ENCODE measurements at regions not wholly inside any gene's neighbourhood (a gene's known extent, or its start where the extent isn't known, plus 50 kb on each side); places are given as distances from the start of the nearest gene placed in this dataset.

- peaks cover 0 to 12% (median 5%) of the 10 kb centered on the region in 4 donors for H3K4me1 ChIP-seq
- no peaks in the 10 kb centered on the region for H3K36me3 ChIP-seq
- no peak overlapping the region for H3K27ac ChIP-seq
- H3K9me3 ChIP-seq: no peaks in the 10 kb centered on the region
- peaks cover 0 to 6% (median 0%) of the 10 kb centered on the region in 3 donors for H3K27me3 ChIP-seq
- WGBS, 5 donors: 37 to 59% (median 50%) methylated on average over 8 of the region's 8 CpGs
- intact Hi-C loops (cut with DNase I; ENCODE audit: low total_unique reads): no loop called here
- TF ChIP-seq CTCF (IDR thresholded peaks at IDR 0.05) (no peak), EP300 (IDR thresholded peaks at IDR 0.05) (no peak), POLR2AphosphoS5 (IDR thresholded peaks at IDR 0.05) (no peak), POLR2A (IDR thresholded peaks at IDR 0.05) (no peak)
- DNase-seq: no peak
- H3K4me3 ChIP-seq: no peak overlapping the region
Measured at GRCh38 chr22:27150544-27150941, 493.2 kb downstream of the MIAT start.

DNA sequence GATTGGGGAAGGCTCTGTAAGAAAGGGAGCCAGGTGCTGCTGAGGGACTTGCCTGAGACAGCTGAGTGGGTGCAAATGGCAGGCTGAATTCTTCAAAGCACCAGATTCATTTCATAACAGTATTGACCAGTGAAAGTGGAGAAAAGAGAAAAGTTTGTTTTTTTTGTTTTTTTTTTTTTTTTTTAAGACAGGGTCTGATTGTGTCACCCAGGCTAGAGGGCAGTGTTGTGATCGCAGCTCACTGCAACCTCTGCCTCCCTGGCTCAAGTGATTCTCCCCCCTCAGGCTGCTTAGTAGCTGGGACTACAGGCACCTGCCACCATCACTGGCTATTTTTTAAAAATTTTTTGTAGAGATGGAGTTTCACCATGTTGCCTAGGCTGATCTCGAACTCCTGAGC is 494.0 kb downstream of the MIAT start:
- 45 to 64% (median 52%) methylated on average over 2 of the region's 2 CpGs for WGBS, 5 donors
- intact Hi-C loops (cut with DNase I; ENCODE audit: low total_unique reads): no loop called here

DNA sequence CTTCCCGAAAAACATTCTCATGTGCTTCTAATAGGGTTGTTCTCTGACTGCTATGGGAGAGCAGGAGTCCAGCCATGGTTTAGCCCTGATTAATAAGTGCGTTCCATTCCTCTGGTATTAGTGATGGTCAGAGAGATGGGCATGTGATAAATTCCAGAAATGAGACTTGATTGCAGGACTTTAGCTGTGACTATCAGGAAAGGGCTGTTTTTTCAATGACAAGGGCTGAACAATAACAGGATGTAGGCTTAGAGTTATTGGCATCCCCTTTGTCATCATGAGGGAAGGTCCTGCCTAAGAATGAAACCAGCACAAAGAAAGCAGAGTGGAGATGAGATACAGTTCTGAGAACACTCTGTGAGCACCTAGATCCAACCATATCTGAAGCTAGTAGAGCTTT is 494.6 kb downstream of the MIAT start:
- H3K4me1 ChIP-seq: peaks cover 0 to 12% (median 5%) of the 10 kb centered on the region in 4 donors
- H3K4me3 ChIP-seq: no peak overlapping the region
- H3K27ac ChIP-seq: no peak overlapping the region
- H3K9me3 ChIP-seq: no peaks in the 10 kb centered on the region
- no peak for DNase-seq
- H3K36me3 ChIP-seq: no peaks in the 10 kb centered on the region
- 79 to 91% (median 86%) methylated on average over 2 of the region's 2 CpGs for WGBS, 5 donors
- peaks cover 0 to 7% (median 0%) of the 10 kb centered on the region in 3 donors for H3K27me3 ChIP-seq
- TF ChIP-seq CTCF (IDR thresholded peaks at IDR 0.05) (no peak), POLR2A (IDR thresholded peaks at IDR 0.05) (no peak), POLR2AphosphoS5 (IDR thresholded peaks at IDR 0.05) (no peak), EP300 (IDR thresholded peaks at IDR 0.05) (no peak)
- intact Hi-C loops (cut with DNase I; ENCODE audit: low total_unique reads): no loop called here

More for the DNA sequence above, 494.0 kb downstream of the MIAT start:
- Histone ChIP-seq H3K4me3 (no peak overlapping the region), H3K27ac (no peak overlapping the region), H3K4me1 (peaks cover 0 to 12% (median 5%) of the 10 kb centered on the region in 4 donors), H3K27me3 (peaks cover 0 to 6% (median 0%) of the 10 kb centered on the region in 3 donors), H3K36me3 (no peaks in the 10 kb centered on the region), H3K9me3 (no peaks in the 10 kb centered on the region)
- TF ChIP-seq POLR2AphosphoS5 (IDR thresholded peaks at IDR 0.05) (no peak), EP300 (IDR thresholded peaks at IDR 0.05) (no peak), POLR2A (IDR thresholded peaks at IDR 0.05) (no peak), CTCF (IDR thresholded peaks at IDR 0.05) (no peak)
- DNase-seq: no peak

DNA sequence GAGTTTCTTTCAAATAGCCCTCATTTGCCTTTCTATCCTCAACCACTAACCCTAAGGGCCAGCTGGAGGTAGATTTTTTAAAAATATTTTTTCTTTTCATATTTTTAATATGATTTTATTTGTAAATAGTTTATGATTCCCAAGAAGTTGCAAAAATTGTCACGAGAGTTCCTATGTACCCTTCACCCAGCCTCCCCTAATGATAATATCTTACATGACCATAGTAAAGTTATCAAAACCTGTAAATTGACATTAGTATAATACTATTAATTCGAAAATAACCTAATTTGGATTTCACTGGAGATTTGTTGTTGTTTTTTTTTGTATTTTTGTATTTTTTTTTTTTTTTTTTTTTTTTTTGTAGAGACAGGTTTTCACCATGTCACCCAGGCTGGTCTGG is 495.5 kb downstream of the MIAT start:
- H3K27me3 ChIP-seq: peaks cover 0 to 11% (median 0%) of the 10 kb centered on the region in 3 donors
- no peaks in the 10 kb centered on the region for H3K36me3 ChIP-seq
- intact Hi-C loops (cut with DNase I; ENCODE audit: low total_unique reads): no loop called here
- TF ChIP-seq CTCF (IDR thresholded peaks at IDR 0.05) (no peak), EP300 (IDR thresholded peaks at IDR 0.05) (no peak), POLR2A (IDR thresholded peaks at IDR 0.05) (no peak), POLR2AphosphoS5 (IDR thresholded peaks at IDR 0.05) (no peak)
- H3K4me1 ChIP-seq: peaks cover 0 to 12% (median 5%) of the 10 kb centered on the region in 4 donors
- 66 to 73% (median 70%) methylated on average over 2 of the region's 2 CpGs for WGBS, 5 donors
- no peaks in the 10 kb centered on the region for H3K9me3 ChIP-seq
- DNase-seq: no peak
- no peak overlapping the region for H3K27ac ChIP-seq
- H3K4me3 ChIP-seq: no peak overlapping the region

All from stomach (tissue), 8 donors.